H1 (cell line): ENCODE measurements at regions not wholly inside any gene's neighbourhood (a gene's known extent, or its start where the extent isn't known, plus 50 kb on each side); places are given as distances from the start of the nearest gene placed in this dataset.

ENCODE experiments used
- CTCF ChIA-PET: fragments of 300-600 bp; sonication (Branson Sonifier 250); formaldehyde crosslinking; loops from one replicate; lab custom pipeline; 2021; ENCODE audit not compliant: partially characterized antibody; lab: Charles Lee
- POLR2A ChIA-PET: fragments of 300-600 bp; sonication (Branson Sonifier 250); formaldehyde crosslinking; loops from one replicate; lab custom pipeline; 2021; ENCODE audit warnings: inconsistent platforms; ENCODE audit not compliant: partially characterized antibody; lab: Charles Lee
- DNase-seq, 2 experiments: peaks; one replicate each; pipeline versions ENCODE4 v3.0.0 to v3.0.0-alpha.2; 2010 to 2022; ENCODE audit warnings: low spot score in 2 of 2, low read depth in 1 of 2, mixed read lengths in 1 of 2
- FAIRE-seq: peaks from 2 replicates; lab custom pipeline; 2011; peaks lifted over from hg19 to GRCh38; lab: Jason Lieb, UNC
- H2AFZ ChIP-seq: 2 replicates; pipeline ENCODE4 v1.8.1; 2012; ENCODE audit warnings: low read length, inconsistent platforms
- H2AK5ac ChIP-seq: 2 replicates; pipeline ENCODE4 v1.6.1; 2013; ENCODE audit warnings: low read depth, low read length
- H2BK120ac ChIP-seq: replicated peaks from 2 replicates; pipeline ENCODE3; 2013; ENCODE audit warnings: low read depth, low read length, inconsistent platforms
- H2BK12ac ChIP-seq: 2 replicates; pipeline ENCODE4 v1.6.1; 2013; ENCODE audit warnings: low read depth, low read length
- H2BK15ac ChIP-seq: 2 replicates; pipeline ENCODE4 v1.6.1; 2013; ENCODE audit warnings: low read length
- H2BK20ac ChIP-seq: 2 replicates; pipeline ENCODE4 v1.6.1; 2013; ENCODE audit warnings: low read length
- H2BK5ac ChIP-seq: 2 replicates; pipeline ENCODE4 v1.6.1; 2013; ENCODE audit warnings: low read depth, low read length
- H3K14ac ChIP-seq: 2 replicates; pipeline ENCODE4 v1.6.1; 2013; ENCODE audit warnings: inconsistent platforms; ENCODE audit not compliant: insufficient read length
- H3K18ac ChIP-seq: 2 replicates; pipeline ENCODE4 v1.6.1; 2013; ENCODE audit warnings: low read length; ENCODE audit errors: extremely low read depth
- H3K23ac ChIP-seq: 2 replicates; pipeline ENCODE4 v1.6.1; 2013; ENCODE audit warnings: inconsistent platforms; ENCODE audit not compliant: insufficient read length
- H3K23me2 ChIP-seq: 2 replicates; pipeline ENCODE4 v1.6.1; 2013; ENCODE audit warnings: low read depth, low read length
- H3K27ac ChIP-seq: 2 replicates; pipeline ENCODE4 v1.6.1; 2011; ENCODE audit warnings: low read depth, low read length, inconsistent platforms
- H3K27me3 ChIP-seq, 4 experiments: replicated peaks in 1 of 4; 1 replicate in 1 of 4; 2 replicates in 3 of 4; pipeline versions ENCODE4 v1.6.1 to v1.8.1; 2011 to 2013; ENCODE audit warnings: low read length in 3 of 4, mild to moderate bottlenecking in 3 of 4, inconsistent platforms in 2 of 4, mixed read lengths in 2 of 4, moderate library complexity in 1 of 4; ENCODE audit not compliant: control insufficient read depth in 3 of 4, insufficient read depth in 3 of 4; ENCODE audit errors: extremely low read depth in 1 of 4
- H3K36me3 ChIP-seq, 4 experiments: 2 replicates each; pipeline versions ENCODE4 v1.6.1 to v1.8.1; 2011 to 2013; ENCODE audit warnings: mild to moderate bottlenecking in 4 of 4, low read length in 3 of 4, moderate library complexity in 2 of 4, control low read depth in 1 of 4, inconsistent platforms in 1 of 4; ENCODE audit not compliant: insufficient read depth in 4 of 4, control insufficient read depth in 2 of 4
- H3K4ac ChIP-seq: replicated peaks from 2 replicates; pipeline ENCODE3; 2013; ENCODE audit warnings: low read length, low read depth, mixed read lengths, inconsistent platforms; ENCODE audit not compliant: insufficient read length
- H3K4me1 ChIP-seq, 4 experiments: replicated peaks in 1 of 4; 1 replicate in 1 of 4; 2 replicates in 3 of 4; pipeline versions ENCODE4 v1.6.1 to v1.8.1; 2011 to 2013; ENCODE audit warnings: low read length in 3 of 4, inconsistent platforms in 2 of 4, mixed read lengths in 1 of 4; ENCODE audit not compliant: insufficient read depth in 4 of 4, control insufficient read depth in 3 of 4
- H3K4me2 ChIP-seq, 2 experiments: 2 replicates each; pipeline versions ENCODE4 v1.6.1 to v1.8.1; 2011 to 2013; ENCODE audit warnings: low read depth in 2 of 2, low read length in 2 of 2, control low read depth in 1 of 2, inconsistent platforms in 1 of 2, mild to moderate bottlenecking in 1 of 2; ENCODE audit not compliant: insufficient read depth in 1 of 2
- H3K4me3 ChIP-seq, 4 experiments: fragments of 200-600, 300-600 bp in 1 of 4; sonication (generic), shearing (Covaris generic), sonication (Bioruptor Twin) in 1 of 4; 2 replicates each; pipeline versions ENCODE4 v1.5.1 to v1.8.1; 2011 to 2016; ENCODE audit warnings: low read length in 4 of 4, low read depth in 3 of 4, control low read depth in 2 of 4, inconsistent platforms in 2 of 4, mild to moderate bottlenecking in 2 of 4, mixed read lengths in 1 of 4, moderate library complexity in 1 of 4; ENCODE audit not compliant: insufficient read depth in 2 of 4; ENCODE audit errors: extremely low read depth in 1 of 4
- H3K56ac ChIP-seq: replicated peaks from 2 replicates; pipeline ENCODE3; 2013; ENCODE audit warnings: low read depth, mild to moderate bottlenecking, mixed read lengths, low read length, inconsistent platforms; ENCODE audit not compliant: insufficient read length
- H3K79me1 ChIP-seq: 2 replicates; pipeline ENCODE4 v1.6.1; 2013; ENCODE audit warnings: low read depth, low read length, control low read depth
- H3K79me2 ChIP-seq, 2 experiments: 2 replicates each; pipeline versions ENCODE4 v1.6.1 to v1.8.1; 2012 to 2013; ENCODE audit warnings: low read length in 2 of 2, mild to moderate bottlenecking in 2 of 2, inconsistent platforms in 1 of 2; ENCODE audit not compliant: insufficient read depth in 2 of 2, control insufficient read depth in 1 of 2
- H3K9ac ChIP-seq, 4 experiments: replicated peaks in 1 of 4; 1 replicate in 1 of 4; 2 replicates in 3 of 4; pipeline versions ENCODE4 v1.6.1 to v1.8.1; 2011 to 2013; ENCODE audit warnings: low read depth in 3 of 4, low read length in 3 of 4, control low read depth in 2 of 4, mild to moderate bottlenecking in 2 of 4, moderate library complexity in 2 of 4, inconsistent platforms in 1 of 4; ENCODE audit errors: extremely low read depth in 1 of 4
- H3K9me3 ChIP-seq, 2 experiments: 2 replicates each; pipeline versions ENCODE4 v1.6.1 to v1.8.1; 2012 to 2013; ENCODE audit warnings: mild to moderate bottlenecking in 2 of 2, moderate library complexity in 2 of 2, control low read depth in 1 of 2, inconsistent platforms in 1 of 2, low read depth in 1 of 2, low read length in 1 of 2, mixed read lengths in 1 of 2; ENCODE audit not compliant: insufficient read depth in 2 of 2
- H4K20me1 ChIP-seq, 2 experiments: replicated peaks in 1 of 2; 2 replicates each; pipeline versions ENCODE3 to v1.8.1; 2011 to 2013; ENCODE audit warnings: inconsistent platforms in 2 of 2, low read length in 2 of 2, mild to moderate bottlenecking in 1 of 2; ENCODE audit not compliant: insufficient read depth in 2 of 2, control insufficient read depth in 1 of 2
- H4K5ac ChIP-seq: 2 replicates; pipeline ENCODE4 v1.6.1; 2013; ENCODE audit warnings: low read length, low read depth, mixed read lengths, inconsistent platforms; ENCODE audit not compliant: insufficient read length
- H4K8ac ChIP-seq: 2 replicates; pipeline ENCODE4 v1.8.0; 2013; ENCODE audit warnings: mild to moderate bottlenecking, moderate library complexity, low read length, inconsistent platforms; ENCODE audit not compliant: insufficient read depth; ENCODE audit errors: extremely low read depth
- H4K91ac ChIP-seq: replicated peaks from 2 replicates; pipeline ENCODE3; 2013; ENCODE audit warnings: low read length, mixed read lengths, inconsistent platforms; ENCODE audit not compliant: insufficient read length
- BACH1 ChIP-seq: IDR thresholded peaks from 2 replicates; pipeline ENCODE4 v1.6.1; 2012; ENCODE audit warnings: low read length, improper control_type of control experiment
- BRCA1 ChIP-seq: IDR thresholded peaks from 2 replicates; pipeline ENCODE4 v1.6.1; 2012; ENCODE audit warnings: low read depth, low read length, improper control_type of control experiment
- HDAC2 ChIP-seq, 2 experiments: fragments of 300-600 bp in 1 of 2; sonication (generic) in 1 of 2; IDR thresholded peaks; 2 replicates each; pipeline ENCODE4 v1.6.1; 2011 to 2012; ENCODE audit warnings: low read depth in 2 of 2, low read length in 2 of 2, mild to moderate bottlenecking in 2 of 2, moderate library complexity in 2 of 2, borderline replicate concordance in 1 of 2, inconsistent platforms in 1 of 2
- KDM4A ChIP-seq: IDR thresholded peaks from one replicate; pipeline ENCODE4 v1.7.1; 2012; ENCODE audit warnings: low read depth, mild to moderate bottlenecking, moderate library complexity, low read length, inconsistent platforms; ENCODE audit not compliant: severe bottlenecking
- POLR2A ChIP-seq, 2 experiments: IDR thresholded peaks; 1 replicate in 1 of 2; 2 replicates in 1 of 2; pipeline ENCODE4 v1.6.1; 2011; ENCODE audit warnings: low read depth in 2 of 2, low read length in 2 of 2, mild to moderate bottlenecking in 2 of 2; ENCODE audit errors: control extremely low read depth in 1 of 2
- RFX5 ChIP-seq: IDR thresholded peaks from 2 replicates; pipeline ENCODE4 v1.6.1; 2011; ENCODE audit warnings: low read depth, low read length, improper control_type of control experiment, borderline replicate concordance
- RNF2 ChIP-seq: fragments of 200-900, 300-1000 bp; sonication (generic); IDR thresholded peaks from 2 replicates; pipeline ENCODE4 v1.7.1; 2016; ENCODE audit warnings: borderline replicate concordance, low read depth, mild to moderate bottlenecking, antibody characterized with exemption, low read length; ENCODE audit not compliant: poor library complexity, severe bottlenecking; ENCODE audit errors: missing control alignments
- SP2 ChIP-seq: IDR thresholded peaks from 2 replicates; pipeline ENCODE4 v1.6.1; 2012; ENCODE audit warnings: mild to moderate bottlenecking, low read length, inconsistent platforms
- SP4 ChIP-seq: IDR thresholded peaks from 2 replicates; pipeline ENCODE4 v1.6.1; 2012; ENCODE audit warnings: low read length, inconsistent platforms
- ZNF274 ChIP-seq: IDR thresholded peaks from 2 replicates; pipeline ENCODE4 v1.7.0; 2012; ENCODE audit warnings: low read length, borderline replicate concordance; ENCODE audit errors: extremely low read depth
- WGBS, 2 experiments: shearing (Covaris generic) in 1 of 2; methylation state at CpG; one replicate each; pipeline versions ENCODE4 v1.1.6 to v1.1.7; 2013 to 2015; ENCODE audit warnings: low lambda C conversion rate in 2 of 2, mixed read lengths in 2 of 2, inconsistent platforms in 1 of 2, low coverage in 1 of 2, missing lambda C conversion rate in 1 of 2; ENCODE audit not compliant: insufficient replicate concordance in 2 of 2, insufficient coverage in 1 of 2, insufficient read length in 1 of 2; ENCODE audit errors: extremely low coverage in 1 of 2, missing lambda C conversion rate in 1 of 2; 5-methylcytosine and 5-hydroxymethylcytosine counted together
- TF ChIP-seq, protein P1 (sequence below): IDR thresholded peaks from 2 replicates; pipeline ENCODE4 v1.6.1; 2011; ENCODE audit warnings: low read depth, mild to moderate bottlenecking, low read length; ENCODE audit not compliant: insufficient read depth

GRCh38 chr13:50236898-50237318 lies 221.7 kb downstream of the KCNRG start:
- no peak for DNase-seq
- H3K9me3 ChIP-seq, result peaks cover 0 to 3% of the 10 kb centered on the region in 2 experiments; a peak in 1 of 4 replicates
- H3K4me3 ChIP-seq, result no peak overlapping the region
- no peaks in the 10 kb centered on the region for H3K23me2 ChIP-seq
- no peak overlapping the region for H2AFZ ChIP-seq
- CTCF ChIA-PET, result interaction anchor here (0.6 to 0.9 kb wide), 2 partner anchors 47 to 240 kb away, joined by 3 to 5 read pairs; no protein-coding TSS in a partner anchor
- no peak for FAIRE-seq
- WGBS, 2 experiments, result 84% methylated on average over 9 of the region's 9 CpGs; no CpG with 5 or more reads in 1 of the 2 experiments
- no peaks in the 10 kb centered on the region for H4K20me1 ChIP-seq
- no peak overlapping the region for H3K9ac ChIP-seq
- no peak overlapping the region for H2BK15ac ChIP-seq
- no peak for TF ChIP-seq ZNF274
- TF ChIP-seq, protein P1, sequence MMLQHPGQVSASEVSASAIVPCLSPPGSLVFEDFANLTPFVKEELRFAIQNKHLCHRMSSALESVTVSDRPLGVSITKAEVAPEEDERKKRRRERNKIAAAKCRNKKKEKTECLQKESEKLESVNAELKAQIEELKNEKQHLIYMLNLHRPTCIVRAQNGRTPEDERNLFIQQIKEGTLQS, result no peak
- no peak for TF ChIP-seq SP4
- TF ChIP-seq KDM4A, result no peak
- TF ChIP-seq RNF2, result no peak
- TF ChIP-seq HDAC2 (IDR thresholded peaks at IDR 0.05; ENCODE audit: borderline replicate concordance in 1 of 2, low read depth in 2 of 2, low read length in 2 of 2), result no peak
- no peak for TF ChIP-seq BACH1
- no peak for TF ChIP-seq POLR2A (IDR thresholded peaks at IDR 0.05; ENCODE audit: control extremely low read depth in 1 of 2, low read depth in 2 of 2, low read length in 2 of 2)
- TF ChIP-seq RFX5, result no peak
- no peak for TF ChIP-seq BRCA1
- TF ChIP-seq SP2, result no peak
- TF ChIP-seq, all 59 proteins: peak for 0
- no peak overlapping the region for H2BK20ac ChIP-seq
- no peak overlapping the region for H3K56ac ChIP-seq
- no peak overlapping the region for H4K5ac ChIP-seq
- H3K36me3 ChIP-seq, result no peaks in the 10 kb centered on the region
- H2BK5ac ChIP-seq, result no peak overlapping the region
- no peak overlapping the region for H3K14ac ChIP-seq
- H2AK5ac ChIP-seq, result no peak overlapping the region
- POLR2A ChIA-PET, result no interaction called here
- H3K4ac ChIP-seq, result no peak overlapping the region
- H3K79me2 ChIP-seq, result no peaks in the 10 kb centered on the region
- no peak overlapping the region for H4K91ac ChIP-seq
- no peak overlapping the region for H3K23ac ChIP-seq
- H4K8ac ChIP-seq, result no peak overlapping the region
- no peaks in the 10 kb centered on the region for H3K79me1 ChIP-seq
- H3K27me3 ChIP-seq, result no peaks in the 10 kb centered on the region
- H2BK12ac ChIP-seq, result no peak overlapping the region
- H3K4me2 ChIP-seq, result no peak overlapping the region
- H3K27ac ChIP-seq, result no peak overlapping the region
- no peak overlapping the region for H3K18ac ChIP-seq
- no peak overlapping the region for H2BK120ac ChIP-seq
- H3K4me1 ChIP-seq, result no peaks in the 10 kb centered on the region; a peak in 2 of 7 replicates
